ENCODE measurements at regions not wholly inside any gene's neighbourhood (a gene's known extent, or its start where the extent isn't known, plus 50 kb on each side); places are given as distances from the start of the nearest gene placed in this dataset.
"Not testable (repeated sequence)": the region's sequence is repeated elsewhere in the genome, so short reads cannot be mapped to it uniquely, and the experiment has no call there.

GRCh38 chrX:82782014-82782413 lies 726.1 kb upstream of the POU3F4 start:
- no peak for FAIRE-seq
- 52 to 69% (median 60%) methylated on average over 4 of the region's 4 CpGs for WGBS, 3 donors
- Histone ChIP-seq H3K27me3 (ENCODE audit: control insufficient read depth in 3 of 3, insufficient read depth in 3 of 3, low read length in 3 of 3) (no peaks in the 10 kb centered on the region), H3K27ac (ENCODE audit: low read depth in 1 of 3, low read length in 2 of 3) (no peak overlapping the region), H3K4me3 (ENCODE audit: low read depth in 1 of 3, low read length in 3 of 3) (no peak overlapping the region), H3K4me1 (ENCODE audit: control insufficient read depth in 3 of 3, insufficient read depth in 2 of 3, low read depth in 1 of 3, low read length in 2 of 3) (no peaks in the 10 kb centered on the region), H3K9me3 (ENCODE audit: control insufficient read depth in 2 of 2, insufficient read depth in 1 of 2, low read depth in 1 of 2, low read length in 1 of 2) (peaks cover 0 to 8% of the 10 kb centered on the region in 2 donors), H3K36me3 (ENCODE audit: control insufficient read depth in 3 of 3, insufficient read depth in 2 of 3, low read depth in 1 of 3, low read length in 3 of 3) (no peaks in the 10 kb centered on the region)
- no peak for DNase-seq

- not testable (repeated sequence) for FAIRE-seq; H3K27me3 ChIP-seq (ENCODE audit: control insufficient read depth in 3 of 3, insufficient read depth in 3 of 3, low read length in 3 of 3); H3K9me3 ChIP-seq (ENCODE audit: control insufficient read depth in 2 of 2, insufficient read depth in 1 of 2, low read depth in 1 of 2, low read length in 1 of 2); H3K27ac ChIP-seq (ENCODE audit: low read depth in 1 of 3, low read length in 2 of 3); H3K4me3 ChIP-seq (ENCODE audit: low read depth in 1 of 3, low read length in 3 of 3); H3K4me1 ChIP-seq (ENCODE audit: control insufficient read depth in 3 of 3, insufficient read depth in 2 of 3, low read depth in 1 of 3, low read length in 2 of 3); DNase-seq; H3K36me3 ChIP-seq (ENCODE audit: control insufficient read depth in 3 of 3, insufficient read depth in 2 of 3, low read depth in 1 of 3, low read length in 3 of 3)
- 83 to 89% (median 87%) methylated on average over 5 of the region's 5 CpGs for WGBS, 3 donors
Observed at GRCh38 chrX:82812902-82813301, 695.2 kb upstream of the POU3F4 start.

- 6 to 20% (median 17%) methylated on average over 1 of the region's 1 CpG for WGBS, 3 donors
Observed at GRCh38 chrX:82813671-82814078, 694.4 kb upstream of the POU3F4 start.

GRCh38 chrX:82816001-82816400 lies 692.1 kb upstream of the POU3F4 start:
- FAIRE-seq (no peak), DNase-seq (no peak)
- H3K27ac ChIP-seq (ENCODE audit: low read depth in 1 of 3, low read length in 2 of 3): no peak overlapping the region
- H3K9me3 ChIP-seq (ENCODE audit: control insufficient read depth in 2 of 2, insufficient read depth in 1 of 2, low read depth in 1 of 2, low read length in 1 of 2): no peaks in the 10 kb centered on the region
- H3K4me1 ChIP-seq (ENCODE audit: control insufficient read depth in 3 of 3, insufficient read depth in 2 of 3, low read depth in 1 of 3, low read length in 2 of 3): no peaks in the 10 kb centered on the region
- H3K27me3 ChIP-seq (ENCODE audit: control insufficient read depth in 3 of 3, insufficient read depth in 3 of 3, low read length in 3 of 3): no peaks in the 10 kb centered on the region
- no peaks in the 10 kb centered on the region for H3K36me3 ChIP-seq (ENCODE audit: control insufficient read depth in 3 of 3, insufficient read depth in 2 of 3, low read depth in 1 of 3, low read length in 3 of 3)
- no peak overlapping the region for H3K4me3 ChIP-seq (ENCODE audit: low read depth in 1 of 3, low read length in 3 of 3)
- 60 to 78% (median 67%) methylated on average over 3 of the region's 3 CpGs for WGBS, 3 donors

More at GRCh38 chrX:82813671-82814078, 694.4 kb upstream of the POU3F4 start:
- DNase-seq: no peak
- Histone ChIP-seq H3K27ac (ENCODE audit: low read depth in 1 of 3, low read length in 2 of 3) (no peak overlapping the region), H3K4me1 (ENCODE audit: control insufficient read depth in 3 of 3, insufficient read depth in 2 of 3, low read depth in 1 of 3, low read length in 2 of 3) (no peaks in the 10 kb centered on the region), H3K9me3 (ENCODE audit: control insufficient read depth in 2 of 2, insufficient read depth in 1 of 2, low read depth in 1 of 2, low read length in 1 of 2) (no peaks in the 10 kb centered on the region), H3K36me3 (ENCODE audit: control insufficient read depth in 3 of 3, insufficient read depth in 2 of 3, low read depth in 1 of 3, low read length in 3 of 3) (no peaks in the 10 kb centered on the region), H3K27me3 (ENCODE audit: control insufficient read depth in 3 of 3, insufficient read depth in 3 of 3, low read length in 3 of 3) (no peaks in the 10 kb centered on the region), H3K4me3 (ENCODE audit: low read depth in 1 of 3, low read length in 3 of 3) (no peak overlapping the region)
- no peak for FAIRE-seq

- no peak overlapping the region for H3K27ac ChIP-seq (ENCODE audit: low read depth in 1 of 3, low read length in 2 of 3)
- no peaks in the 10 kb centered on the region for H3K36me3 ChIP-seq (ENCODE audit: control insufficient read depth in 3 of 3, insufficient read depth in 2 of 3, low read depth in 1 of 3, low read length in 3 of 3)
- no peaks in the 10 kb centered on the region for H3K4me1 ChIP-seq (ENCODE audit: control insufficient read depth in 3 of 3, insufficient read depth in 2 of 3, low read depth in 1 of 3, low read length in 2 of 3)
- no peak overlapping the region for H3K4me3 ChIP-seq (ENCODE audit: low read depth in 1 of 3, low read length in 3 of 3)
- H3K27me3 ChIP-seq (ENCODE audit: control insufficient read depth in 3 of 3, insufficient read depth in 3 of 3, low read length in 3 of 3): no peaks in the 10 kb centered on the region
- WGBS, 3 donors: 38 to 74% (median 53%) methylated on average over 2 of the region's 2 CpGs
- FAIRE-seq (no peak), DNase-seq (no peak)
- H3K9me3 ChIP-seq (ENCODE audit: control insufficient read depth in 2 of 2, insufficient read depth in 1 of 2, low read depth in 1 of 2, low read length in 1 of 2): no peaks in the 10 kb centered on the region
Observed at GRCh38 chrX:82816562-82816961, 691.5 kb upstream of the POU3F4 start.

- Histone ChIP-seq H3K4me1 (ENCODE audit: control insufficient read depth in 3 of 3, insufficient read depth in 2 of 3, low read depth in 1 of 3, low read length in 2 of 3) (no peaks in the 10 kb centered on the region), H3K36me3 (ENCODE audit: control insufficient read depth in 3 of 3, insufficient read depth in 2 of 3, low read depth in 1 of 3, low read length in 3 of 3) (no peaks in the 10 kb centered on the region), H3K27me3 (ENCODE audit: control insufficient read depth in 3 of 3, insufficient read depth in 3 of 3, low read length in 3 of 3) (no peaks in the 10 kb centered on the region), H3K9me3 (ENCODE audit: control insufficient read depth in 2 of 2, insufficient read depth in 1 of 2, low read depth in 1 of 2, low read length in 1 of 2) (peaks cover 0 to 8% of the 10 kb centered on the region in 2 donors), H3K4me3 (ENCODE audit: low read depth in 1 of 3, low read length in 3 of 3) (no peak overlapping the region), H3K27ac (ENCODE audit: low read depth in 1 of 3, low read length in 2 of 3) (no peak overlapping the region)
- FAIRE-seq (no peak), DNase-seq (no peak)
- WGBS, 3 donors: 14 to 39% (median 38%) methylated on average over 1 of the region's 1 CpG
Observed at GRCh38 chrX:82842286-82842685, 665.8 kb upstream of the POU3F4 start.

- WGBS, 3 donors: 72 to 92% (median 88%) methylated on average over 4 of the region's 4 CpGs
- Histone ChIP-seq H3K36me3 (ENCODE audit: control insufficient read depth in 3 of 3, insufficient read depth in 2 of 3, low read depth in 1 of 3, low read length in 3 of 3) (no peaks in the 10 kb centered on the region), H3K27me3 (ENCODE audit: control insufficient read depth in 3 of 3, insufficient read depth in 3 of 3, low read length in 3 of 3) (no peaks in the 10 kb centered on the region), H3K4me3 (ENCODE audit: low read depth in 1 of 3, low read length in 3 of 3) (no peak overlapping the region), H3K4me1 (ENCODE audit: control insufficient read depth in 3 of 3, insufficient read depth in 2 of 3, low read depth in 1 of 3, low read length in 2 of 3) (no peaks in the 10 kb centered on the region), H3K9me3 (ENCODE audit: control insufficient read depth in 2 of 2, insufficient read depth in 1 of 2, low read depth in 1 of 2, low read length in 1 of 2) (peaks cover 0 to 12% of the 10 kb centered on the region in 2 donors), H3K27ac (ENCODE audit: low read depth in 1 of 3, low read length in 2 of 3) (no peak overlapping the region)
- FAIRE-seq (no peak), DNase-seq (no peak)
Observed at GRCh38 chrX:82848111-82848510, 660.0 kb upstream of the POU3F4 start.

All from small intestine (tissue), 7 donors.